GM12892 (cell line): ENCODE measurements at regions not wholly inside any gene's neighbourhood (a gene's known extent, or its start where the extent isn't known, plus 50 kb on each side); places are given as distances from the start of the nearest gene placed in this dataset.

Experiments
- POLR2A ChIP-seq: IDR thresholded peaks from 2 replicates; pipeline ENCODE4 v1.6.1; 2011; ENCODE audit warnings: low read depth, low read length, control low read depth
- POLR2AphosphoS5 ChIP-seq: IDR thresholded peaks from 2 replicates; pipeline ENCODE4 v1.6.1; 2011; ENCODE audit warnings: low read depth, low read length, control low read depth

- TF ChIP-seq POLR2AphosphoS5: no peak
- TF ChIP-seq POLR2A: no peak
Measured at GRCh38 chr16:85261657-85262557, 149.6 kb upstream of the CIBAR2 start.
